GM23338 (cell line): ENCODE measurements at regions not wholly inside any gene's neighbourhood (a gene's known extent, or its start where the extent isn't known, plus 50 kb on each side); places are given as distances from the start of the nearest gene placed in this dataset.

Source experiments
- ATAC-seq: fragments of 200-7000 bp; cut with Tn5 transposase; 3 replicates; pipeline ENCODE4 v1.9.1; 2020
- DNase-seq: peaks from one replicate; pipeline ENCODE4 v3.0.0-alpha.2; 2015; ENCODE audit warnings: low spot score
- H2AFZ ChIP-seq: fragments of 200-600 bp; sonication (generic); 2 replicates; pipeline ENCODE4 v1.8.0; 2016; ENCODE audit warnings: antibody characterized with exemption, mild to moderate bottlenecking, moderate library complexity
- H3F3A ChIP-seq: fragments of 200-600 bp; sonication (generic); replicated peaks from 2 replicates; pipeline ENCODE4 v1.8.0; 2017; ENCODE audit warnings: antibody characterized with exemption, mixed run types, low read depth
- H3K27ac ChIP-seq: fragments of 200-600 bp; sonication (generic); 2 replicates; pipeline ENCODE4 v1.6.1; 2016; ENCODE audit warnings: low read depth
- H3K27me3 ChIP-seq: fragments of 200-600 bp; sonication (generic); 2 replicates; pipeline ENCODE4 v1.8.0; 2016; ENCODE audit warnings: mild to moderate bottlenecking, mixed run types, moderate library complexity; ENCODE audit not compliant: insufficient read depth
- H3K36me3 ChIP-seq: fragments of 200-600 bp; sonication (generic); 2 replicates; pipeline ENCODE4 v1.8.0; 2016; ENCODE audit warnings: mild to moderate bottlenecking; ENCODE audit not compliant: insufficient read depth
- H3K4me1 ChIP-seq: fragments of 200-600 bp; sonication (generic); 2 replicates; pipeline ENCODE4 v1.8.0; 2016; ENCODE audit warnings: mild to moderate bottlenecking, moderate library complexity; ENCODE audit not compliant: insufficient read depth
- H3K4me2 ChIP-seq: fragments of 200-600 bp; sonication (generic); 2 replicates; pipeline ENCODE4 v1.7.1; 2017; ENCODE audit warnings: mixed run types
- H3K4me3 ChIP-seq: fragments of 200-600 bp; sonication (generic); 2 replicates; pipeline ENCODE4 v1.6.1; 2016; ENCODE audit warnings: mixed run types
- H3K79me2 ChIP-seq: fragments of 200-600 bp; sonication (generic); replicated peaks from 2 replicates; pipeline ENCODE4 v1.8.0; 2017; ENCODE audit warnings: mild to moderate bottlenecking; ENCODE audit not compliant: insufficient read depth
- H3K9me2 ChIP-seq: fragments of 200-600 bp; sonication (generic); 2 replicates; pipeline ENCODE4 v1.8.0; 2017; ENCODE audit not compliant: insufficient read depth
- H4K20me1 ChIP-seq: fragments of 200-600 bp; sonication (generic); replicated peaks from 2 replicates; pipeline ENCODE4 v1.8.0; 2017; ENCODE audit warnings: mild to moderate bottlenecking; ENCODE audit not compliant: insufficient read depth
- H3K27ac Mint-ChIP-seq: 2 replicates; pipeline ENCODE4 v1.8.0; 2020; ENCODE audit warnings: inconsistent platforms, mild to moderate bottlenecking, moderate library complexity, mixed read lengths
- H3K27me3 Mint-ChIP-seq: 3 replicates; pipeline ENCODE4 v1.8.0; 2022; ENCODE audit warnings: low read depth, mild to moderate bottlenecking, moderate library complexity, mixed read lengths, inconsistent platforms; ENCODE audit not compliant: insufficient read depth, poor library complexity
- H3K36me3 Mint-ChIP-seq: 3 replicates; pipeline ENCODE4 v1.8.0; 2021; ENCODE audit warnings: low read depth, mild to moderate bottlenecking, inconsistent platforms, moderate library complexity, mixed read lengths
- H3K4me1 Mint-ChIP-seq: 3 replicates; pipeline ENCODE4 v1.8.0; 2020; ENCODE audit warnings: mild to moderate bottlenecking, inconsistent platforms, mixed read lengths
- H3K4me3 Mint-ChIP-seq: 3 replicates; pipeline ENCODE4 v1.8.0; 2021; ENCODE audit warnings: moderate library complexity, mild to moderate bottlenecking, inconsistent platforms, mixed read lengths
- H3K9me3 Mint-ChIP-seq: 3 replicates; pipeline ENCODE4 v1.8.0; 2020; ENCODE audit warnings: moderate library complexity, mild to moderate bottlenecking, inconsistent platforms, mixed read lengths
- CTCF ChIP-seq, 2 experiments: fragments of 200-600 bp in 1 of 2; sonication (generic) in 1 of 2; conservative IDR thresholded peaks; 2 replicates each; pipeline versions ENCODE4 v1.5.1 to v1.6.1; 2016 to 2017; ENCODE audit warnings: antibody characterized with exemption in 2 of 2, low read depth in 2 of 2, mild to moderate bottlenecking in 2 of 2, moderate library complexity in 1 of 2
- EZH2 ChIP-seq: fragments of 200-600 bp; sonication (generic); IDR thresholded peaks from one replicate; pipeline ENCODE4 v1.8.0; 2017; ENCODE audit warnings: antibody characterized with exemption, mild to moderate bottlenecking, low read depth; ENCODE audit not compliant: unreplicated experiment
- EZH2phosphoT487 ChIP-seq: fragments of 200-600 bp; sonication (generic); IDR thresholded peaks from one replicate; pipeline ENCODE4 v1.8.1; 2018; ENCODE audit warnings: antibody characterized with exemption; ENCODE audit not compliant: unreplicated experiment
- NANOG ChIP-seq: IDR thresholded peaks from 2 replicates; pipeline ENCODE4 v1.6.1; 2016; ENCODE audit warnings: antibody characterized with exemption, borderline replicate concordance
- REST ChIP-seq: IDR thresholded peaks from one replicate; pipeline ENCODE4 v1.6.1; 2018; ENCODE audit warnings: antibody characterized with exemption; ENCODE audit not compliant: unreplicated experiment
- STAT1 ChIP-seq: IDR thresholded peaks from one replicate; pipeline ENCODE4 v1.6.1; 2016; ENCODE audit warnings: antibody characterized with exemption; ENCODE audit not compliant: unreplicated experiment
- ZNF114 ChIP-seq: fragments of 250-450 bp; sonication (Bioruptor Pico); IDR thresholded peaks from 2 replicates; pipeline ENCODE4 v1.5.0; 2020; ENCODE audit warnings: mild to moderate bottlenecking, moderate library complexity
- ZNF331 ChIP-seq: fragments of 250-450 bp; sonication (Bioruptor Pico); IDR thresholded peaks from 2 replicates; pipeline ENCODE4 v1.5.0; 2020; ENCODE audit warnings: low read depth, mild to moderate bottlenecking, moderate library complexity
- ZNF462 ChIP-seq: fragments of 250-450 bp; sonication (Bioruptor Pico); IDR thresholded peaks from 2 replicates; pipeline ENCODE4 v1.5.0; 2020; ENCODE audit warnings: mild to moderate bottlenecking, moderate library complexity

DNA sequence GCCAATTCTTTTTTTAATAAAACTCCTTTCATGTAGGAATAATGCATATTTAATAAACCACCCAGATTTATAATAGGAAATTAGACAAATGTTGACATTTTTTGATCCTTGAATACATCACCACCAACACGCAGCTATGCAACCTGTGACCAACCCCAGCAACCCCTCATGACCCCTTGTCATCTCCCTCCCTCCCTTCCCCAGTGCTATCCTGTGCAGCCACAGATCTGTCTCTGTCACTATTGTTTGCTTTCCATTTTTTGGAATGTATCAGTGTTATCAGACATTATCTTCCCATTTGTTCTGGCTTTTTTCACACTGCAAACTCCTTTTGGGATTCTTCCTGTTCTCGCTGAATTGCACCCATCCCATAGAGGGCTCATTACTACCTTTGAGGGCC lies 114.1 kb downstream of the VPREB1 start:
- no peak for ATAC-seq
- peaks cover 9% of the 10 kb centered on the region; the same call in 2 of the 3 replicates for H3K36me3 Mint-ChIP-seq
- no peak overlapping the region for H3K27ac Mint-ChIP-seq
- Histone ChIP-seq H3K27ac (no peak overlapping the region), H2AFZ (no peak overlapping the region), H3K4me2 (no peak overlapping the region), H3K9me2 (0 out of 2 replicates have a peak, but pooled peaks cover 3% of the 10 kb centered on the region), H3K4me1 (no peaks in the 10 kb centered on the region), H3F3A (no peaks in the 10 kb centered on the region), H3K27me3 (peaks cover 100% of the 10 kb centered on the region), H4K20me1 (no peaks in the 10 kb centered on the region), H3K36me3 (no peaks in the 10 kb centered on the region), H3K79me2 (no peaks in the 10 kb centered on the region), H3K4me3 (no peak overlapping the region)
- no peak overlapping the region for H3K4me3 Mint-ChIP-seq
- peaks cover 95% of the 10 kb centered on the region for H3K27me3 Mint-ChIP-seq
- TF ChIP-seq ZNF114 (CRISPR knock-in tag) (no peak), REST (no peak), ZNF462 (CRISPR knock-in tag) (no peak), CTCF (conservative IDR thresholded peaks at IDR 0.05; ENCODE audit: low read depth in 2 of 2) (no peak), NANOG (no peak), EZH2 (no peak), STAT1 (no peak), EZH2phosphoT487 (no peak), ZNF331 (CRISPR knock-in tag) (no peak)
- H3K9me3 Mint-ChIP-seq = peaks cover 18% of the 10 kb centered on the region
- no peaks in the 10 kb centered on the region for H3K4me1 Mint-ChIP-seq
- no peak for DNase-seq
